GM18502 (cell line): ENCODE measurements at regions not wholly inside any gene's neighbourhood (a gene's known extent, or its start where the extent isn't known, plus 50 kb on each side); places are given as distances from the start of the nearest gene placed in this dataset.

Experiments used
- ATAC-seq: cut with Tn5 transposase; IDR thresholded peaks from one replicate; pipeline ENCODE4 v1.9.1; 2021; ENCODE audit warnings: mild to moderate bottlenecking; ENCODE audit not compliant: unreplicated experiment, poor library complexity

DNA sequence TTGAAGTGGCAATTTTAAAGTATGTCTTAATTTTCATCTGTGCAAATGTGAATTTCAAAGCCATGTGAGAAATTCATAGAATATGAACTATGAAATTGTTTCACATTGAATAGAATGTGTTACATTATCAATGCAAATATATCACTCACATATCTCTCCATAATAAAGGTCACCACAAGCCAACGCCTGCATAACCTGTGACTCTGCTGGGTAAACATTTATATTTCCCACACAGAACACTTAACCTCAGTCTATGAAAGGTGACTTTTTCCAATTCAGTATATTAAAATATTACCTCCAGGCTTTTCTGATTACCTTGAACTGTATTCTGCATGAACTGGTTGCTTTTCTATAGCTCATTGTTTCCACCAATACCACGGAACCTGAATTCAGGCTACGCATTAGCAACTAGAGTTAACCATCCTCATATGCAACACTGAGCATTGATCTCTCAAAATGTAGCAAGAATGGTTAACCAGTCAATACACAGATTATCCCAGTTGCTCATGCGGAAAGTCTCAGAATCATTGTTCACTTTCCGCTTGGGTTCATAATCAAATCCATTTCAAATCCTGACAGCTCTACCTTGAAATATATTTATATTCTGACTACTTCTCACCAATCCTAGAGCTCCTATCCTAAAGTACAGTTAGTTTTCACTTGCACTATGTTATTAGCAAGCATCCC, 126.6 kb upstream of the TYRP1 start:
- ATAC-seq, result no peak

DNA sequence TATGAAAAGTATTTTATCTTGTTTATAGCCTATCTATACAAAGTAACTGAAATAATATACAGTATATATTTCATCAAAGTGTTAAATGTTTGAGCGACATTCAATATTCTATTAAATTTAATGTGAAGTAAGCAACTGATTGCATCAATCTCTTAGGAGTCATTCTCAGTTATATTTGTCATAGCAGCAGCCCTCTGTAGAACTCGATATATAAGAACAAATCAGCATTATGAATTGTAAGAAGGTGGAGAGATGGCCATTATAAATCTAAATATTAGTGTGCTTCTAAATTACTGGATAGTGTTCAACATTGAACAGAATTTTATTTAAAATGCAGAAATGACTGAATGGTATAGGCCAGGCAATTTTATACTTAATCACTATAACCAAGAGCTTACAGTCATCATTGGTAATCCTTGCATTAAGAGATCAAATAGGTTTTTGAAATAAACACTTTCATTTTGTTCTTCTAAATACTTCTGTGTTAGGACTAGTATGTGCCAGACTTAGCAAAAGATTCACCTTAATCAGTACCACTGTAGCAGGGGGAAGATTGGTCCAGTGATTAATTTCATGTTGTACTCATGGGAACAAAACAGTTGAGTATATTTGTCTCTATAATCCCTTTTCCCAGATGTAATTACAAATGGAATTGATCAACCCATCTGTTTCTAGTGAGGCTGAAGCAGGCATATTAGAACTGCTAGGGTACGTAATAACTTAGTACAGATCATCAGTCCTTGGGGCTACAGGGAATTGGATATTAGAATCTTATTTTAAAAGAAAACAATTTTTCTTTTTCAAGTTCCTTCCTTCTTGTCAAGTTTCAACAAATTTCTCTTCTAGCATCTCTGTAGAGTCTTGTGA, 108.3 kb upstream of the TYRP1 start:
- no peak for ATAC-seq

DNA sequence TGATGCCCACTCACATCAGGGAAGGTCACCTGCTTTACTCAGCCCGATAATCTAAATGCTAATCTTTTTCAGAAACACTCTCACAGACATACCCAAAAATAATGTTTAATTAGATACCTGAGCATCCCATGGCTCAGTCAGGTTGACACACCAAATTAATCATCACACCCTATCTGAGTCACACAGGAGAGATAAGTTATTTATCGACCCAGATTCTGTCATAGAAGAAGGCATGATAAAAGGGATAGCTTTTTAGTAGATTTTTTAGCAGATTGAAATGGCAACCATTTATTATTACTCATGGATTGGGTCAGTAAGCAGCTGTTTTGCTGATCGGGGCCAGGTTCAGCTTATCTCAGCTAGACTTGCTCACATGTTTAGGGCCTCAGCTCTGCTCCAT, 97.8 kb upstream of the TYRP1 start:
- no peak for ATAC-seq

DNA sequence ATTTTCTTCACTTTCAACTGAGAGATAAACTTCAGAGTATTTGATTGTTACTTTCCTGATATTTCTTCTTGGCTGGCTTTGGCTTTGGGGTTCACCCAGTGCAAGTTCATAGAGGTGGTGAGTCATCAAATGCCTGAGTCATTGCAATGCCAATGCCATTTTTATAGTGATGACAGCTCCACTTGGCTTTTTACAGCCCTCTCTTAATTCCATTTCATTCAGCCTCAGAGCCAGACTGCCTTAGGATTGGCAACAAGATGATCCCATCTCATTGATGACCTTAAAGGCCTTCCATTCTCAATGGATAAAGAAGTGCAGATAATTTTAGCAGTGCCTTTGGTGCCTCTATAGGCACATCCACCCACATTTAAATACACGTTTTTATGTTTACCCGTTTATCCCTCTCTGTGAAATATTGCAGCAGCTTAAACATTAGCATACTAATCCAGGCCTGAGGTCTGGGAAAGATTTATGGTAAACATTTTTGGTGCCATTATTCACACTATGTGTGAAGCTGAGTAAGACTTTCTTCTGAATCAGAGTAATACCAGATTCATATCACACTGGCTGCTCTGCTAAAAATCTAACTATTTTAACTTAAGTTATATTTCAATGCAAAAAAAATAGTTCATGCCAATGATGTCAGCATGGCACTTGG, 88.9 kb upstream of the TYRP1 start:
- no peak for ATAC-seq

DNA sequence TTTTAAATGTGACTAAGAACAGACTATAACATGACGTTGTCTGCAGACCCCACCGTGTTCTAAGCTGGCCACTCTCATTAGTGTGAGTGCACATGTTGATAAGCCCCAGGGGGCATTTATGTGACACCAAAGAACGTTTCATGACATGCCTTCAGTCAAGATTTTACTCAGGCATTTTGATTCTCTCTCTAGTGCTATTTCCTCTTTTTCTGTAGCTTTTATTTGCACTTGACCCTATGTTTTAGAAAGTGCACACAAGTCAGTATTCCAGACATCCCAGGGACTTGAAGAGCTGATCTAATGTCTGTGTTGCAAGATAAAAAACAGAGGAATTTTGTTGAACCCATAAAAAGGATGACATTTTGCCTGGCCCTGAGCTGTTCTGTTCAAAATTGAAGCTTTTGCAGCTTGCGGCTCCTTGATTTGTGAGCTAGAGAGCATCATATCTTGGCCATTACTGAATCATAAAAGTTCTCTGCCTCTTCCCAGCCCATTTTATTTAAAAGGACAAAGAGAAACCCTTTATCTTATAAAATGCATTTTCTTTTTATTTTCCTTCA, 80.9 kb upstream of the TYRP1 start:
- no peak for ATAC-seq

DNA sequence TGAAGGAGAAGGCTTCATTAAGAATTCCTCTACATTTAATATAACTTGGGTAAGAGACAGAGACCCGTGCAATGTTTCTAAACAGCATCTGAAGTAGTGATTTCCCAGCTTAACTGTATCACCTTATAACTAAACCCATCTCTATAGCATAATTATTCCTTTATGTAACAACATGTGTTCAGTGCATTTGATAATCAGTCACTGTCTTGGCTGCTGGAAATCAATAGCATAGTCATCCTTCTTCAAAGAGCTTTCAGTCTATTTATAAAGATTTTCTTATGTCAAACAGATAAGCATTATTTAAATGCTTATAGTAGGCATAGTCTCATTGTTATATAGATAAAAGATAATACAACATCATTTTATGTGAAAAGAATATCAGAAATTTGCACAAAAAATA, 80.1 kb upstream of the TYRP1 start:
- ATAC-seq, result no peak

DNA sequence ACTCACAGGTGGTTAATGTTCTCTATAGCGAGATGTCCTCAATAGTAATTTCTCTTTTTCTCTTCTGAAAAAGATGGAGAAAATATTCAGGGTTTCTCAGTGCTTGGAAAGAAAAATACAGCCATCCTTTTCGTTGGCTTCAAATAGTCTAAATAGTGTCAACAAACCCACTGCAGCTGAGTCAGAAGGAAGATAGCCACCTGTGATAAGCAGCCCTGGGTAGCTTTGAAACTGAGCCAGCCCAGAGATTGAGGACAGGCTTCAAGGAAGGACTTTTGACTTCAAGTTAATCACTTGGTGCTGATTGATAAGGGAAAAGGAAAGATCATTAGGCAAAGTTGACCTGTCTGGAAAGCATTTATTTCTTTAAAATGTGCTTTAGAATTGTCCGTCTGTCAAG, 78.7 kb upstream of the TYRP1 start:
- ATAC-seq, result no peak

DNA sequence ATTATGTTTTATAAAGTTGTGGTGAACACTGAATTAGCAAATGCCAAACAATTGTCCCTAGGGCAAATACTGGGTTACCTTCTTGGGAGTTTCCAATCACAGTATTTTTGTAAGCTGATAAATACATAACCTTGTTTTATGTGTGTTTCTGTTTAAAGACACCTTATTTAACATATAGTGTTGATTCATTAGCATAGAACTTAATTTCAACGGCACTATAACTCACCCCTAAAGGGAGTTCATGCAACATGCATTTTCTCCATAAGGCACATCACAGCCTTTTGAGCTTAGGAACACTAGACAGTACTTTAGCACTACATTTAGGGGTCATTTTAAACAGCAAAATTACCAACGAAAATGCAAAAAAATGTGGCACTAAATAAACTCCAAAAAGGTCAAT, 74.2 kb upstream of the TYRP1 start:
- no peak for ATAC-seq

DNA sequence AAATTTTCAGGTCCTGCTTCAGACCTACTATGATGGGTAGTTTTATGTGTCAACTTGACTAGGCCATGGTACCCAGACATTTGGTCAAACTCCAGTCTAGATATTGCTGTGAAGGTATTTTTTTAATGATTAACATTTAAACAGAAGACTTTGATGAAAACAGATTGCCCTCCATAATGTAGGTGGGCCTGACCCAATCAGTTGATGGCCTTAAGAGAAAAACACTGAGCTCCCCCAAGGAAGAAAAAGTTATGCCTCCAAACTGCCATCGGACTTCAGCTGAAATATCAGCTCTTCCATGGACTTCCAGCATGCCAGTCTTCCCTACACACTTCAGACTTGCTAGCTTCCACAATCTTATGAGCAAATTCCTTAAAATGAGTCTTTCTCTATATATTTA, 67.3 kb upstream of the TYRP1 start:
- ATAC-seq, result no peak

DNA sequence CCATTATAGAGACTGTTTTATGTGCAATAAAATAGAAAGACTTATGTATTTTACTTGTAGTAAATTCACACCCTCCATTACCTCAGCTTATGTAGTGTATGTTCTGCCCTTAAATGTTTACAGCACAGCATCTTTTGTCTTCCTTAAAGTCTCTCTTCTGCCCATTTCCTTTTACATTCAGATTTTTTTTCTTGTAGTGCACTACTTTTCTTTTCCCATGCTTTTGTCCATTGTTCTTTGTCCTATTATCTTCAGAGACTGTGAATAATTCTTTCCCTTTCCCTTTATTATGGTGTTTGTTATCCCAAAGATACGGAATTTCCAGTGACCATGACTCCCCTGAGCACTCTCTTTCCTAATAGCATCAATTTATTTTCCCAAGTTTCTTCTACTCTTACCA, 66.1 kb upstream of the TYRP1 start:
- no peak for ATAC-seq

DNA sequence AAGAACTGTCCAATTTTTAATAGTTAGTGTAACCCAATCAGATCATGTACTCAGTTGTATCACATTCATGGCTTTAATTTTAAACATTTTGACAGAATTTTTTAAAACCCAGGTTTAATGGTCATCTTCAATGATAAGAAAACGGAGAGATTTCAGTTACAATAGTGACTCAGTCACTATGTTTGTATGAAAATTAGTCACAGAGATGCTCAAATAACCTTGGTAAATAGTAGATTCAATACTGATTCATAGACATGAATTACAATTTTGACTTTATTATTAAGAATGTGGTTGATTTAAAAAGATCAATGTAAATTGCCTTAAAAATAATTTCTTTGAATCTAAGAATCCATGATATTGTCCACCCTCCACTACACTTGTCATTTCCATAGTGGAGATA, 64.6 kb upstream of the TYRP1 start:
- no peak for ATAC-seq

DNA sequence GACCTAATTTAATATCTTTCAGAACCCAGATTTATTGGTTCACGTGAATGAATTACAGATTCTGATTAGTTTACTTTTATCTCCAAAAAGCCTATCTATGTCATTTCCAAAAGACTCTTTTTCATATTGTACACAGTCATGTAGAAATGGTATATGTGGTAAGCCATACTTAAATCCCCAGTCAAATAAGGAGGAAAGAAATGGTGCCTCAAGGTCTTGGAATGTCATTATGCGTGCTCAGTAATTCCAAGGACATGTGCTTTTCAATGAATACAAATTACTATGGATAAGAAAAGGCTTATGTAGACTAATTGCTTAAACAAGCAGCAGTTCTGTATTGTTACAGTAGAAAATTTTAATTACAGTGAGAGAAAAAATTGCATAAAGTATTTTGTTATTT, 64.1 kb upstream of the TYRP1 start:
- ATAC-seq, result no peak

DNA sequence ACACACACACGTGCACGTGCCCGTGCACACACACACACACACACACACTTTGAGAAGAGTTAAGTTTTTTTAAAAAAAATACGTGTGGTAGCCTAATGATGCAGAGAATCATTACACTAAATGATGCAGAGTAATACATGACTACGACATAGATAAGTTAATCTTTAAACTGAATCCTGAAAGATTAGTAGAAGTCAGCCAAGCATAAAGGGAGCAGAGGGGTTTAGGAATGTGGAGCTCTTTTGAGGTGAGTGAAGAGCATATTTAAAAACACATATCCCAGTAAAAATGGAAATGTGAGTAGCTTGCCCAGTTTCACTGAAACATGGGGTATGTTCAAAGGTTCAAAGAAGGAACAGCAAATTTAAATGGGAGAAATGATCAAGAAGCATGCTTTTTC, 61.3 kb upstream of the TYRP1 start:
- ATAC-seq, result no peak

DNA sequence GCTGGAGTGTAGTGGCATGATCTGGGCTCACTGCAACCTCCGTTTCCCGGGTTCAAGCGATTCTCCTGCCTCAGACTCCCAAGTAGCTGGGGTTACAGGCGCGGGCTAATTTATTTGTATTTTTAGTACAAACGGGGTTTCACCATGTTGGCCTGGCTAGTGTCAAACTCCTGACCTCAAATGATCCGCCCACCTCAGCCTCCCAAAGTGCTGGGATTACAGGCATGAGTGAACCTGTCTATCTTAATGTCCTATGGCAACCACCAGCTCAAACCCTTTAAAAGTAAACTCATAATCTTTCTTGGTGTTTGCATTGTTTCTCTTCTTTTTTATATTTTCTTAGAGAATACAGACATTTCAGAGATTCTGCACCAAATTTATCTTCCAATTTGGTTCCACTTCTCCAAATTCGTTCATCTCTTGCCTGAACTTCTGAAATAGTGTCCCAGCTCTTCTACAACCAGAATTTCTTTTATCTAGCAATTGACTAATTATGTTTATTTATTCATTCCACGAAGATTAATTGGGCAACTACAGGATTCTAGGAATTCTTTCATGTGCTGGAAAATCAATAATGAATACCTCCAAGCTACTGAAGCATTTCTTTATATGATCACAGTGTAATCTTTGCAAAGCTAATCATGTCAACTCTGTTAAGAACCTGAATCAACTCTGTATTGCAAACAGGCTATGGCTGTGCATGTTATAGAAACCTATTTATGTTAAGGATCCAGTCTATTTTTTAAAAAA, 60.0 kb upstream of the TYRP1 start:
- no peak for ATAC-seq

DNA sequence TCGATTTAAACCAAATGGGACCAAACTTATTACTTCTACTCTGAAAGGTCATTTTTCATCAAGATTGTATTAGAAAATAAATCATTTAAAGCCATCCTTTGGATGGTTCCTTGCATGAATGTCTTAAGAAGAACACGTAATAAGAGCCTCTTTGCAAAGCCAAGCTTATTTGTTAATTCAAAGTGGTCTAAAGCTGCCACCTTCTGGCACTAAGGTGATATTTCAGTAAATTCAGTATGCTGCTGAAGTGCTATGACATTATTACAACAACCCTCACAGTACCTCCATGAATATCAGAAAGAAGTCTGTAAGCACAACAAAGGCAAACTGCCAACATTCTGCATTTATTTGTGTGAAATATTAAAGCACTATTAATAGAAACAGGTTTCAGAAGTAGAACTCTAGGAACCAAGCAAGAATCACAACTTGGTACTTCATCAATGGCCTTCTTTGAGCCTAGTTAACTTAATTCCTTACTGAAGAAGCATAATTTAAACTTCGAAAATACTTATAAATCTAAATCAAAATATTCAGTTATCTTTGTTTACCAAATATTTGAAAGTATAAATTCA, 53.1 kb upstream of the TYRP1 start:
- ATAC-seq, result no peak

DNA sequence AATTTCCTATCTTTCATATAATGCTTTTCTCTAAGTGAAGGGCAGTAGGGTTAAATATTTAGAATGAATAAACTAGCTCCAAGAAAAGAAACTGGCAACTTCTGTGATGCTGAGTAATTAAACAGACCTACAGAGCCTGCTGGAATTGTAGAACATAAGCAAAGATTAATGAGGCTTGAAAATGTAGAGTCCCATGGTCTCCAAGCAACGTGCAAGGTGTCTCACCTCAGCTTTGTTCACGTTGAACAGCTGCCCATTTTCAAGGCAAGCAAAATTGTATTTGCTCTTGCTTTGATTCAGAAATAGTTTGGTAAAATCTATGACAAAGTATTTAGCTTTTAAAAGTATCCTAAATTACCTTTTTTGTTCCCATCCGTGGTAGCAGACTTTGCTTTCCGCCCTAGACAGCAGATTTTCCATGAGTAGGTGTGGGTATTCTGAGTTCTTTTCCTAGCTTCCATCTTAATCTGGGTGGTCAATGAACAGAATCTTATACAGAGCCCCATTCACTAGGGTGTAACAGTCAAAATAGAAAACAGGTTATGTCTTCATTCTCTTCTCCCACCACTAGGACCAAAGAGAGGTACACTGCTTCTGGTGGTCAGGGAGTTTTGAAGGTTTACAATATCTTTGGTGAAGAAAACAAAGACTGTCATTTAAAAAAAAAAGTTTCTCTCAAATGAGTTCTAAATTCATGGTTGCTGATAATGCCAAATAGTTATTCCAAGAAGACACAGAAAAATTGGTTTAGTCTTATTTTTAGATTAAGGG, 52.1 kb upstream of the TYRP1 start:
- ATAC-seq, result no peak
